Hematopoietic multipotent progenitor cell treated with erythropoietin and hydrocortisone succinate and interleukin-3 and kit ligand, for 15 days (in vitro differentiated cells): ENCODE measurements at regions not wholly inside any gene's neighbourhood (a gene's known extent, or its start where the extent isn't known, plus 50 kb on each side); places are given as distances from the start of the nearest gene placed in this dataset.

ENCODE experiments used
- DNase-seq: peaks from one replicate; pipeline ENCODE4 v3.0.0-alpha.2; 2015; ENCODE audit warnings: low spot score

DNA sequence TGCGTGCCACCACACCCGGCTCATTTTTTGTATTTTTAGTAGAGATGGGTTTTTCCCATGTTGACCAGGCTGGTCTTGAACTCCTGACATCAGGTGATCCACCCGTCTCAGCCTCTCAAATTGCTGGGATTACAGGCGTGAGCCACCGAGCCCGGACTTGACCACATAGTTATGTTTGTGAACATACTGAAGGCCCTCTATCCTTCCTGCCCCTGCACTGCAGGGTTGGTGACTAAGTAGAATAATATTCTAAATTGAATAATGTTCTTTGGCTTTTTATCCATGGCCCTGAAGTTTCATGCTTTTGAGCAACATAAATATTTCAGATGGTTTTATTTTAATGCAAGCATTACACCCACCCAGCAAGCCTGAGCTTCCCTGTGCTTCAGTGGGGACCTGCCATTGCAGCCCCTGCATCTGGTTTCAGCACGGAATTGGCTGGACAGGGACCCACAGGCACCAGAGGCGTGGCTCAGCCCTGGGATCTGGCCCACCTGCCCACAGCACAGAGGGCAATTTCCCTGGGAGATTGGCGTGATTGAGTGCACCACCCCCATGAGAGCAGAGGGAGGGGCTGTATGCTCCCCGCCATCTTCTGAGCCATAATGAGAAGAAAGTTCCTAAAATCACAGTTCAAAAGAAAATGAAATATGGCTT is 460.5 kb downstream of the BRD1 start:
- no peak for DNase-seq

- DNase-seq: no peak
Measured at GRCh38 chr22:49366437-49366836, 461.2 kb downstream of the BRD1 start.

GRCh38 chr22:49365910-49366309 is 461.8 kb downstream of the BRD1 start:
- DNase-seq: no peak

- DNase-seq: no peak
Measured at GRCh38 chr22:49365191-49365837, 462.4 kb downstream of the BRD1 start.

- DNase-seq: no peak
Measured at GRCh38 chr22:49364398-49364797, 463.3 kb downstream of the BRD1 start.

DNA sequence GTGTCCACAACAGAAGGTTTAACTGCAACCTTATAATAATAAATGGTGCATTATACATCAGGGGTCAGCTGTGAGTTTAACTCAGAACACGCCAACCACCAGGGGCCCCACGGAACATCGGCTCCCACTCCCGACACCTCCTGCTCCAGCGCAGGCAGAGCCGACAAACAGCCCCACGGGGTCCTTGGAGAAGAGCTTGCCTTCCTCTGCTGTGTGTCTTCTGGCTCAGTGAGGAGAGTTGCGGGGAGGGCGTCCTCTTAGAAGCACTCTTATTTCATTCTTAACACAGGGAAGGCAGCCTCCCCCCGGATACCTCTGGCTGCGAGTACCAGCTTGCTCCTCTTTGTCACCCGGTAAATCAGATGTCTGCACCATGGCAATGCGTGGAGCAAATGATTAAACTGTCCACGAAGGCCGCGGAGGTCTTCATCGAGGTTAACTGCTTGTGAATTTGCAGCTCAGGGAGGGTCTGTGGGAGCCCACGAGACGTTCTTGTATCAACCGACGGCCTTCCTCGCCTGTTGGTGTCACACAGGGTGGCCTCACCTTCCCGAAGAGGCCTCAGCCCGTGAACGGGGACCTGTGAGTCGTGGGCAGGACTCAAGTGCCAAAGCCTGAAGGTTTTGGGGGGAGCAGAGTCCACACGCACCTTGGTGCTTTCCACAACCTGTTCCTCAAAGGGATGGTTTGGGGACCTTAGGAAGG is 464.0 kb downstream of the BRD1 start:
- no peak for DNase-seq

DNA sequence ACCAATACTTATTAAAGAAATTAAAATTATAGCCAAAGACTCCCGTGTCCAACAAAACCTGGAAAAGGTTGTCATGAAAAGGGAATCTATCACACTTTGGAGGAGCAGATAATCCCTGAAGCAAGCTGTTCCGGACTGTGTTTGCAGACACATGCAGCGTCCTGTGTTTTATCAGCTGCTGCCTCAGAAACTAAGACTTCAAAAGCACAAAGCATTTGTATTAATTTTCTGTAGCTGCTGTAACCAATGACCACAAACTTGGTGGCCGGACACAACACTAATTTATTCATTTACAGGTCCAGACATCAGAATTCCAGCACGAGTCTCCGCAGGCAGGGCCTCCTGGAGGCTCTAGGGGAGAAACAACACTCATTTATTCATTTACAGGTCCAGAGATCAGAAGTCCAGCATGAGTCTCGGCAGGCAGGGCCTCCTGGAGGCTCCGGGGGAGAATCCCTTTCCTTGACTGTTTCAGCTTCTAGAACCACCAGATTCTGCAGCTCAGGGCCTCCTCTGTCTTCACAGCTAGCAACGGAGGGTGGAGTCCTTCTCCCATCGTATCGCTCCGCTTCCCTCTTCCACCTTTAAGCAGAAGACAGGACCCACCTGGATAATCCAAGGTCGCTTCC is 465.3 kb downstream of the BRD1 start:
- DNase-seq: no peak

DNA sequence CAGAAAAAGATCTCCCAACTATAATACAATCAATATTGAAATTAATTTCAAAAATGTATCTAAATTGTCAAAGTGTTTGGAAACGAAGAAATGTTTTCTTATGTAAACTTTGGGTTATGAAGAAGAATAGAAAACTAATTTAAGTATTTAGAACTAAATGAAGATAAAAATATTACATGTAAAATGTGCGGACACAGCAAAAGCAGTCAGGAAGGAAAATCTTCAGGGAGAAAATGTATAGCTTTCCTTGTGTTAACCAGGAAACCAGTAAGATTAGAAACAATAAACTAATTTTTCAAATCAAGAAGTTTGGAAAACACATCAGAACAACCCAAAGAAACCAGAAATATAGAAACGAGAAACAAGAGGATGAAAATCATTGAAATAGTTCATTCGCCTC is 466.5 kb downstream of the BRD1 start:
- no peak for DNase-seq

DNA sequence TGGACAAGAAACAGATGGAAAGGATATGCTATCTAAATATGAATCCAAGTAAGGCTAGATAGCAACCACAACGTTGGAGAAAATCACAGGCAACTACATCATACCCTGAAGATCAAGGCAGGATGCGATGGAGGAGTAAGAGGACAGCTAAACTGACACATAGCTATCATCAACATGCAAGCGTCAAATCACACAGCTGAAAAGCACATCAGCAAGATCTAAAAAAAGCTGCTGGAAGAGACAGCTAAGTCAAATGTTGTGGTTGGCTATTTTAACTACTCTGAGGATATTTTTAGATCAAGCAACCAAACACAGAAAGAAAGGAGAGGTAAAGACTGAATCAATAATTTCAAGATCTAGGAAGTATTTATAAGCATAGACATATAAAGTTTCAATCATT is 466.9 kb downstream of the BRD1 start:
- DNase-seq: no peak

DNA sequence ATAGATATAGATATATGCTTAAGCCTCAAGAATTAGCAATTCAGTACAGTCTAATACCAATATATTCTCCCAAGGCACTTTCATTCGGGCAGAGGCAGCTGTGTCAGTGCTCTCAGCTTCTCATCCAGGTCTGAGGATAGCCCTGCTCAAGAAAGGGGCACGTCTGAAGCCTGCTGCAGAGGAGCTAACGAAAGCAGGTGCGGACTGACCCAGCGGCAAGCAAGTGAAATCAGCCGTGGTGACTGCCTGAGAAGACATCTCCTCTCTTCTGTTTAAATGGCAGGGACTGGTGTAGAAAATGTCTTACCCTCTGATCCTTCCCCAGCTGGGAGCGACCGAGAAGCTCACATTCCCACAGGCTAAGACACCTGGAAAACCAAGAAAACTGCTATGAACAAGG is 468.6 kb downstream of the BRD1 start:
- DNase-seq: no peak

GRCh38 chr22:49357661-49358440 is 469.8 kb downstream of the BRD1 start:
- DNase-seq: no peak

GRCh38 chr22:49356428-49356827 is 471.2 kb downstream of the BRD1 start:
- no peak for DNase-seq

GRCh38 chr22:49355211-49355920 is 472.3 kb downstream of the BRD1 start:
- DNase-seq: no peak

GRCh38 chr22:49354516-49355210 is 473.0 kb downstream of the BRD1 start:
- no peak for DNase-seq

- no peak for DNase-seq
Measured at GRCh38 chr22:49353235-49353634, 474.4 kb downstream of the BRD1 start.

- no peak for DNase-seq
Measured at GRCh38 chr22:49352361-49353169, 475.1 kb downstream of the BRD1 start.

DNA sequence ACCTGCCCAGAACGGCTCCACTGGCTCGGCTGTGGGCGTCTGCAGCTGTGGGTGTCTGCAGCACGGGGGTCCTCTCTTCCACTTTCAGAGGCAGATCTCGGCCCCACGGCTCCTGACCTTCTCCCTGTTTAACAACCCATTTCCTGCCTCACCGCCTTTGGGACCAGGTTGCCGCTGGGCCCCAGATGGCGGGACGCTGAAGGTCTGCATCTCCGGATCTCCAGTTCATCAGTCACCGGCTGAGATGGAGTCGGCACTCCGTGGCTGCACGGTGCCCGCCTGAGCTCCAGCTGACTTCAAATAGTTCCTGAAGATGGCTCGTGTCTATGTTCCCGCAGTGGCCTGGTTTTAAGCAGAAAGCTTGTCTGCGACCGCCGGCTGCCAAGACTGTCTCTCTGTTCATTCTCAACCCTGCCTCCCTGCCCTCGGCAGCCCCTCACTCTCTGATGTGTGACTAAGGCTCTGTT is 475.9 kb downstream of the BRD1 start:
- no peak for DNase-seq

GRCh38 chr22:49350441-49351121 is 477.1 kb downstream of the BRD1 start:
- no peak for DNase-seq

DNA sequence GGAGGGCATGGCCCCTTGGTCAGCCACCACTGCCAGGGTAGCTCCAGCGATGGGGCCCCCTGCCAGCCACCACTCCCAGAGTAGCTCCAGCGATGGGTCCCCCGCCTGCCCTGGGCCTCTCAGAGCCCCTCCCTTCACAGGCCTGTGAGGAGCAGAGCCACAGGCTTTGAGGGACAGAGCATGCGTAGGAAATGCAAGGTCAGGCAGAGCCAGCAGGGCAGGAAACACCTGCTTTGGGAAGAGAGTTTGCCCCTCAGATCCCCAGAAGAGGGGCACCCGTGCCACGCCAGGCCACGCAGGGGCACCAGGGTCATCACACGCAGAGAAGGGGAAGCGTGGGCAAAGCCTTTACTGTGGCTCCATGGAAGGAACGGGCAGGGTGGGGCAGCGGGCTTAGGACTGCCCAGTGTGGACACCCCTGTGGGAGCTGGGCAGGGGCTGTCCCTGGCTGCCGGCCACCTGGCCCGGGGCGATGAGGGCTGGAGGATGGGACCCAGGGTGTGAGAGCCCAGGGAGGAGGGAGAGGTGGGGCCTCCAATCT is 477.8 kb downstream of the BRD1 start:
- no peak for DNase-seq
